GM12891 (cell line): ENCODE measurements at regions not wholly inside any gene's neighbourhood (a gene's known extent, or its start where the extent isn't known, plus 50 kb on each side); places are given as distances from the start of the nearest gene placed in this dataset.

Experiments
- DNase-seq: peaks from one replicate; pipeline ENCODE4 v3.0.0; 2011; ENCODE audit warnings: low spot score; ENCODE audit not compliant: insufficient read length
- FAIRE-seq: peaks from 2 replicates; lab custom pipeline; 2011; peaks lifted over from hg19 to GRCh38; lab: Jason Lieb, UNC
- PAX5 ChIP-seq: IDR thresholded peaks from 2 replicates; pipeline ENCODE4 v1.6.1; 2011; ENCODE audit warnings: low read length, moderate library complexity, mild to moderate bottlenecking; ENCODE audit not compliant: insufficient read depth, severe bottlenecking
- POLR2A ChIP-seq: IDR thresholded peaks from 2 replicates; pipeline ENCODE4 v1.6.1; 2011; ENCODE audit warnings: low read depth, low read length, control low read depth
- POLR2AphosphoS5 ChIP-seq: IDR thresholded peaks from 2 replicates; pipeline ENCODE4 v1.6.1; 2011; ENCODE audit warnings: low read depth, low read length, control low read depth
- POU2F2 ChIP-seq: IDR thresholded peaks from 2 replicates; pipeline ENCODE4 v1.6.1; 2011; ENCODE audit warnings: low read depth, mild to moderate bottlenecking, control low read depth, low read length, moderate library complexity
- SPI1 ChIP-seq: IDR thresholded peaks from 2 replicates; pipeline ENCODE4 v1.6.1; 2011; ENCODE audit warnings: low read depth, low read length, control low read depth
- TAF1 ChIP-seq: IDR thresholded peaks from 2 replicates; pipeline ENCODE4 v1.6.1; 2011; ENCODE audit warnings: low read depth, low read length, control low read depth

- no peak for TF ChIP-seq PAX5
- TF ChIP-seq POU2F2: no peak
- no peak for TF ChIP-seq POLR2A
- TF ChIP-seq POLR2AphosphoS5: no peak
- TF ChIP-seq SPI1: no peak
- TF ChIP-seq TAF1: no peak
- no peak for DNase-seq
Measured at GRCh38 chr4:119678761-119679160, 50.2 kb upstream of the PDE5A start.

More at GRCh38 chr4:119678761-119679160, 50.2 kb upstream of the PDE5A start:
- FAIRE-seq: no peak
